Liver (tissue), 8 donors: ENCODE measurements at regions not wholly inside any gene's neighbourhood (a gene's known extent, or its start where the extent isn't known, plus 50 kb on each side); places are given as distances from the start of the nearest gene placed in this dataset.

ENCODE experiments used
- DNase-seq: peaks from one replicate; pipeline ENCODE4 v3.0.0-alpha.2; 2017; ENCODE audit warnings: low spot score
- H3K27ac ChIP-seq, 2 donors: one replicate each; pipeline ENCODE4 v1.7.0; 2013; ENCODE audit warnings: inconsistent platforms in 2 of 2, low read length in 2 of 2, control low read depth in 1 of 2, low read depth in 1 of 2, mild to moderate bottlenecking in 1 of 2
- H3K27me3 ChIP-seq, 4 donors: one replicate each; pipeline versions ENCODE4 v1.6.1 to v1.7.0; 2013; ENCODE audit warnings: low read length in 3 of 4, inconsistent platforms in 1 of 4, mild to moderate bottlenecking in 1 of 4, moderate library complexity in 1 of 4; ENCODE audit not compliant: control insufficient read depth in 4 of 4, insufficient read depth in 4 of 4
- H3K36me3 ChIP-seq, 4 donors: one replicate each; pipeline versions ENCODE4 v1.6.1 to v1.7.0; 2013; ENCODE audit warnings: low read length in 3 of 4, mild to moderate bottlenecking in 3 of 4, low read depth in 1 of 4, moderate library complexity in 1 of 4; ENCODE audit not compliant: control insufficient read depth in 4 of 4, insufficient read depth in 3 of 4
- H3K4me1 ChIP-seq, 4 donors: one replicate each; pipeline versions ENCODE4 v1.6.1 to v1.7.0; 2013; ENCODE audit warnings: low read length in 3 of 4, mild to moderate bottlenecking in 3 of 4, moderate library complexity in 1 of 4; ENCODE audit not compliant: control insufficient read depth in 4 of 4, insufficient read depth in 4 of 4
- H3K4me3 ChIP-seq, 3 donors: one replicate each; pipeline versions ENCODE4 v1.6.1 to v1.7.0; 2013; ENCODE audit warnings: low read length in 3 of 3, control low read depth in 1 of 3, low read depth in 1 of 3, mild to moderate bottlenecking in 1 of 3
- H3K9ac ChIP-seq, 2 donors: one replicate each; pipeline ENCODE4 v1.7.0; 2013; ENCODE audit warnings: low read length in 2 of 2, mild to moderate bottlenecking in 2 of 2, moderate library complexity in 2 of 2, control low read depth in 1 of 2, low read depth in 1 of 2
- H3K9me3 ChIP-seq, 4 donors: one replicate each; pipeline versions ENCODE4 v1.6.1 to v1.7.0; 2013; ENCODE audit warnings: low read length in 3 of 4; ENCODE audit not compliant: control insufficient read depth in 4 of 4
- EGR1 ChIP-seq, 2 donors: IDR thresholded peaks; 2 replicates each; pipeline ENCODE4 v1.6.1; 2016 to 2018; ENCODE audit warnings: antibody characterized with exemption in 2 of 2, low read depth in 2 of 2
- GABPA ChIP-seq, 2 donors: IDR thresholded peaks in 1 of 2; conservative IDR thresholded peaks in 1 of 2; 2 replicates each; pipeline ENCODE4 v1.6.1; 2016; ENCODE audit warnings: antibody characterized with exemption in 2 of 2, mild to moderate bottlenecking in 1 of 2, moderate library complexity in 1 of 2
- HNF4A ChIP-seq, 2 donors: conservative IDR thresholded peaks; 2 replicates each; pipeline ENCODE4 v1.6.1; 2016; ENCODE audit warnings: antibody characterized with exemption in 2 of 2, mild to moderate bottlenecking in 2 of 2
- JUND ChIP-seq, 2 donors: IDR thresholded peaks; 2 replicates each; pipeline ENCODE4 v1.6.1; 2016; ENCODE audit warnings: antibody characterized with exemption in 2 of 2
- NR2F2 ChIP-seq: IDR thresholded peaks from 2 replicates; pipeline ENCODE4 v1.6.1; 2016; ENCODE audit warnings: antibody characterized with exemption
- RAD21 ChIP-seq, 2 donors: IDR thresholded peaks; 2 replicates each; pipeline ENCODE4 v1.6.1; 2016; ENCODE audit warnings: antibody characterized with exemption in 2 of 2, mild to moderate bottlenecking in 2 of 2
- TAF1 ChIP-seq: conservative IDR thresholded peaks from 2 replicates; pipeline ENCODE4 v1.6.1; 2016; ENCODE audit warnings: antibody characterized with exemption, mild to moderate bottlenecking
- YY1 ChIP-seq: IDR thresholded peaks from 2 replicates; pipeline ENCODE4 v1.6.1; 2016; ENCODE audit warnings: antibody characterized with exemption, mild to moderate bottlenecking
- WGBS: extraction: QIAGEN DNeasy Blood & Tissue Kit; methylation state at CpG from one replicate; pipeline ENCODE4 v1.1.7; 2013; 5-methylcytosine and 5-hydroxymethylcytosine counted together
- TF ChIP-seq, protein P1 (sequence below): IDR thresholded peaks from 2 replicates; pipeline ENCODE4 v1.6.1; 2016; ENCODE audit warnings: antibody characterized with exemption, mild to moderate bottlenecking
- TF ChIP-seq, protein P2 (sequence below): fragments of 150-350 bp; IDR thresholded peaks from 2 replicates; pipeline ENCODE4 v1.5.1; 2017; ENCODE audit warnings: improper control_type of control experiment, low read depth, low read length; ENCODE audit not compliant: missing input control
- TF ChIP-seq, protein P3 (sequence below): IDR thresholded peaks from 2 replicates; pipeline ENCODE4 v1.6.1; 2016; ENCODE audit warnings: antibody characterized with exemption
- donor health status: healthy.
- donor health status: healthy.
- donor health status: healthy.
- donor health status: healthy.
- donor health status: healthy.

DNA sequence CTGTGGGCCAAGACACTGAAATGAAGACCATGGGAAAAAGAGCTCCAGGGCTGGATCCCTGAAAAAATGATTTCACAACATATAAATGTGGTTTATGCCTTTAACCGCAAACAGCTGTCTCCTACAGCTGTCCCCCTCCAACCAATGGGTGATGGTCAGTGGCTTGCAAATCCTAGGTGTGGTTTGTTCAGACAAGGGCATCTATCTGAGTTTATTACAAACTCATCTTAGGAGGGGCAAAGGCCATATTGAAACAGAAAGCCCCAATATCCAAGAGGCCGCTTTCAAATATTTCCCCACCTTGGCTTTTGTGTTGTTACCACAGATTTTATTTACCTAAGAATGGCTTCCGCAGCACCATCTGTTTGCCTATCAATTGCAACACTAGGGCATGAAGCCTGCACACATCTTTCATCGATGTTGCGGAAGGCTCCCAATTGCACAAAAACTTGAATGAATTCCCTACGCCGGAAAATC is 503.6 kb upstream of the AMELY start (continued):
- TF ChIP-seq HNF4A (conservative IDR thresholded peaks at IDR 0.05): peak in 1 of 2 donors; percentile 80
- TF ChIP-seq, protein P1, sequence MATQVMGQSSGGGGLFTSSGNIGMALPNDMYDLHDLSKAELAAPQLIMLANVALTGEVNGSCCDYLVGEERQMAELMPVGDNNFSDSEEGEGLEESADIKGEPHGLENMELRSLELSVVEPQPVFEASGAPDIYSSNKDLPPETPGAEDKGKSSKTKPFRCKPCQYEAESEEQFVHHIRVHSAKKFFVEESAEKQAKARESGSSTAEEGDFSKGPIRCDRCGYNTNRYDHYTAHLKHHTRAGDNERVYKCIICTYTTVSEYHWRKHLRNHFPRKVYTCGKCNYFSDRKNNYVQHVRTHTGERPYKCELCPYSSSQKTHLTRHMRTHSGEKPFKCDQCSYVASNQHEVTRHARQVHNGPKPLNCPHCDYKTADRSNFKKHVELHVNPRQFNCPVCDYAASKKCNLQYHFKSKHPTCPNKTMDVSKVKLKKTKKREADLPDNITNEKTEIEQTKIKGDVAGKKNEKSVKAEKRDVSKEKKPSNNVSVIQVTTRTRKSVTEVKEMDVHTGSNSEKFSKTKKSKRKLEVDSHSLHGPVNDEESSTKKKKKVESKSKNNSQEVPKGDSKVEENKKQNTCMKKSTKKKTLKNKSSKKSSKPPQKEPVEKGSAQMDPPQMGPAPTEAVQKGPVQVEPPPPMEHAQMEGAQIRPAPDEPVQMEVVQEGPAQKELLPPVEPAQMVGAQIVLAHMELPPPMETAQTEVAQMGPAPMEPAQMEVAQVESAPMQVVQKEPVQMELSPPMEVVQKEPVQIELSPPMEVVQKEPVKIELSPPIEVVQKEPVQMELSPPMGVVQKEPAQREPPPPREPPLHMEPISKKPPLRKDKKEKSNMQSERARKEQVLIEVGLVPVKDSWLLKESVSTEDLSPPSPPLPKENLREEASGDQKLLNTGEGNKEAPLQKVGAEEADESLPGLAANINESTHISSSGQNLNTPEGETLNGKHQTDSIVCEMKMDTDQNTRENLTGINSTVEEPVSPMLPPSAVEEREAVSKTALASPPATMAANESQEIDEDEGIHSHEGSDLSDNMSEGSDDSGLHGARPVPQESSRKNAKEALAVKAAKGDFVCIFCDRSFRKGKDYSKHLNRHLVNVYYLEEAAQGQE: no peak

DNA sequence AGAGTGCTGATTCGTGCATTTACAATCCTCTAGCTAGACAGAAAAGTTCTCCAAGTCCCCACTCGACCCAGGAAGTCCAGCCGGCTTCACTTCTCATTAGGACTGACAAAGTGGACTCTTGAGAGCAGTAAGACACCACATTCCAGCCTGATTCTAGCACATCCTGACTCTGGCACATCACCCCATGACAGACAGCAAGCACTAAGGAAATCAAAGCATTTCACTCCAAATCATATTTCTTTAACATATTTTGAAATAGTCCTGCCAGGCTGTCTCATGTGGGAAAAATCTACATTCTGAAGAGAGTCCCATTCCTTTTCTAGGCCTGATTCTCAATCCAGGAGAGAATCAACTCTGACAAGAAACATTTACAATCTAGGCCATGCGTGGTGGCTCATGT is 478.5 kb upstream of the AMELY start:
- no peak overlapping the region for H3K9ac ChIP-seq
- no peak overlapping the region for H3K4me3 ChIP-seq
- no peak for DNase-seq
- H3K27me3 ChIP-seq: no peaks in the 10 kb centered on the region
- no peaks in the 10 kb centered on the region for H3K4me1 ChIP-seq
- WGBS: 96% methylated on average over 4 of the region's 4 CpGs
- H3K36me3 ChIP-seq: no peaks in the 10 kb centered on the region
- H3K27ac ChIP-seq: no peak overlapping the region
- TF ChIP-seq JUND (IDR thresholded peaks at IDR 0.05) (no peak), TAF1 (no peak), GABPA (IDR thresholded peaks at IDR 0.05 in 1 of 2, conservative IDR thresholded peaks at IDR 0.05 in 1 of 2) (no peak), RAD21 (IDR thresholded peaks at IDR 0.05) (no peak), EGR1 (IDR thresholded peaks at IDR 0.05; ENCODE audit: low read depth in 2 of 2) (no peak), NR2F2 (no peak), YY1 (no peak)
- TF ChIP-seq, protein P2, sequence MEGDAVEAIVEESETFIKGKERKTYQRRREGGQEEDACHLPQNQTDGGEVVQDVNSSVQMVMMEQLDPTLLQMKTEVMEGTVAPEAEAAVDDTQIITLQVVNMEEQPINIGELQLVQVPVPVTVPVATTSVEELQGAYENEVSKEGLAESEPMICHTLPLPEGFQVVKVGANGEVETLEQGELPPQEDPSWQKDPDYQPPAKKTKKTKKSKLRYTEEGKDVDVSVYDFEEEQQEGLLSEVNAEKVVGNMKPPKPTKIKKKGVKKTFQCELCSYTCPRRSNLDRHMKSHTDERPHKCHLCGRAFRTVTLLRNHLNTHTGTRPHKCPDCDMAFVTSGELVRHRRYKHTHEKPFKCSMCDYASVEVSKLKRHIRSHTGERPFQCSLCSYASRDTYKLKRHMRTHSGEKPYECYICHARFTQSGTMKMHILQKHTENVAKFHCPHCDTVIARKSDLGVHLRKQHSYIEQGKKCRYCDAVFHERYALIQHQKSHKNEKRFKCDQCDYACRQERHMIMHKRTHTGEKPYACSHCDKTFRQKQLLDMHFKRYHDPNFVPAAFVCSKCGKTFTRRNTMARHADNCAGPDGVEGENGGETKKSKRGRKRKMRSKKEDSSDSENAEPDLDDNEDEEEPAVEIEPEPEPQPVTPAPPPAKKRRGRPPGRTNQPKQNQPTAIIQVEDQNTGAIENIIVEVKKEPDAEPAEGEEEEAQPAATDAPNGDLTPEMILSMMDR: no peak
- TF ChIP-seq, protein P3, sequence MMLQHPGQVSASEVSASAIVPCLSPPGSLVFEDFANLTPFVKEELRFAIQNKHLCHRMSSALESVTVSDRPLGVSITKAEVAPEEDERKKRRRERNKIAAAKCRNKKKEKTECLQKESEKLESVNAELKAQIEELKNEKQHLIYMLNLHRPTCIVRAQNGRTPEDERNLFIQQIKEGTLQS: no peak
- TF ChIP-seq, protein P1: no peak
- H3K9me3 ChIP-seq: peaks cover 0 to 7% (median 2%) of the 10 kb centered on the region in 4 donors
